Tibial nerve (tissue), 4 donors: ENCODE measurements at regions not wholly inside any gene's neighbourhood (a gene's known extent, or its start where the extent isn't known, plus 50 kb on each side); places are given as distances from the start of the nearest gene placed in this dataset.

Experiments used
- EP300 ChIP-seq, 2 donors: sonication (generic); formaldehyde crosslinking; IDR thresholded peaks; one replicate each; pipeline ENCODE4 v1.6.1; 2017; ENCODE audit warnings: antibody characterized with exemption in 2 of 2, mild to moderate bottlenecking in 1 of 2
- TF ChIP-seq, protein P1 (sequence below), 5 experiments: fragments of 200-600 bp in 3 of 5; fragments of 450-650 bp in 2 of 5; sonication (generic) in 3 of 5; IDR thresholded peaks; one replicate each; pipeline ENCODE4 v1.5.1; 2016 to 2019; ENCODE audit warnings: antibody characterized with exemption in 5 of 5, mild to moderate bottlenecking in 3 of 5, moderate library complexity in 2 of 5

DNA sequence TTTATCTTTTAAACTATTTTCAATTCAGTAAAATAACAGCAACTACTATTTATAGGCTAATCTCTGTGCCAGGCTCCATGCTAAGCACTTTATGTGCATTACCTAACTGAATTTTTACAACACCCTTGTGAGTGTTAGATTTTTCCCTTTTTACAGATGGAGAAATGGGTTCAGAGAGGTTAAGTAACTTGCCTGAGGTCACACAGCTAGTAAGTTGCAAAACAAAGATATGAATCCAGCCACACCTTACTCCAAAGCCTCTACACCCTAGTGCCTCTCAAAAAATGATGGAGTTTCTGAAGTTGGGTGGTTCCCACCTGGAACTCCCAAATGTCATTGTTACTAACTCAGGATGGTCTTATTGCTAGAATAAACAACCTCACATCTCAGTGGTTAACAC, 60.8 kb downstream of the RHOB start:
- TF ChIP-seq, protein P1, sequence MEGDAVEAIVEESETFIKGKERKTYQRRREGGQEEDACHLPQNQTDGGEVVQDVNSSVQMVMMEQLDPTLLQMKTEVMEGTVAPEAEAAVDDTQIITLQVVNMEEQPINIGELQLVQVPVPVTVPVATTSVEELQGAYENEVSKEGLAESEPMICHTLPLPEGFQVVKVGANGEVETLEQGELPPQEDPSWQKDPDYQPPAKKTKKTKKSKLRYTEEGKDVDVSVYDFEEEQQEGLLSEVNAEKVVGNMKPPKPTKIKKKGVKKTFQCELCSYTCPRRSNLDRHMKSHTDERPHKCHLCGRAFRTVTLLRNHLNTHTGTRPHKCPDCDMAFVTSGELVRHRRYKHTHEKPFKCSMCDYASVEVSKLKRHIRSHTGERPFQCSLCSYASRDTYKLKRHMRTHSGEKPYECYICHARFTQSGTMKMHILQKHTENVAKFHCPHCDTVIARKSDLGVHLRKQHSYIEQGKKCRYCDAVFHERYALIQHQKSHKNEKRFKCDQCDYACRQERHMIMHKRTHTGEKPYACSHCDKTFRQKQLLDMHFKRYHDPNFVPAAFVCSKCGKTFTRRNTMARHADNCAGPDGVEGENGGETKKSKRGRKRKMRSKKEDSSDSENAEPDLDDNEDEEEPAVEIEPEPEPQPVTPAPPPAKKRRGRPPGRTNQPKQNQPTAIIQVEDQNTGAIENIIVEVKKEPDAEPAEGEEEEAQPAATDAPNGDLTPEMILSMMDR (IDR thresholded peaks at IDR 0.05): no peak
- no peak for TF ChIP-seq EP300 (IDR thresholded peaks at IDR 0.05)
